ENCODE measurements at regions not wholly inside any gene's neighbourhood (a gene's known extent, or its start where the extent isn't known, plus 50 kb on each side); places are given as distances from the start of the nearest gene placed in this dataset.

DNA sequence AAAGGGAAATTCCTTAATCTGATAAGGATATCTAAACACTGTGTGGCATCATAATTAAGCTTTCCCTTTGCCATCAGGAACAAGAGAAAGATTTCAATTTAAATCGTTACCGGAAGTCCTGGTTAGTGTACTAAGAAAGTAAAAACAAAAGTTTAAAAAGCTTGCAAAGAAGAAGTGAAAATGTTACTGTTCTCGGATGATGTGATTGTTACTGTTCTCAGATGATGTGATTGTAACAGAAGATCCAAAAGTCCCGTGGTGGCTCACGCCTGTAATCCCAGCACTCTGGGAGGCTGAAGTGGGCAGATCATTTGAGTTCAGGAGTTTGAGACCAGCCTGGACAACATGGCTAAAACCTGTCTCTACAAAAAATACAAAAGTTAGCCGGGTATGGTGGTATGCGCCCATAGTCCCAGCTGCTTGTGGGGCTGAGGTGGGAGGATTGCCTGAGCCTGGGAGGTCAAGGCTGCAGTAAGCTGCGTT is 62.5 kb downstream of the RGS12 start:
- TF ChIP-seq, protein P1, sequence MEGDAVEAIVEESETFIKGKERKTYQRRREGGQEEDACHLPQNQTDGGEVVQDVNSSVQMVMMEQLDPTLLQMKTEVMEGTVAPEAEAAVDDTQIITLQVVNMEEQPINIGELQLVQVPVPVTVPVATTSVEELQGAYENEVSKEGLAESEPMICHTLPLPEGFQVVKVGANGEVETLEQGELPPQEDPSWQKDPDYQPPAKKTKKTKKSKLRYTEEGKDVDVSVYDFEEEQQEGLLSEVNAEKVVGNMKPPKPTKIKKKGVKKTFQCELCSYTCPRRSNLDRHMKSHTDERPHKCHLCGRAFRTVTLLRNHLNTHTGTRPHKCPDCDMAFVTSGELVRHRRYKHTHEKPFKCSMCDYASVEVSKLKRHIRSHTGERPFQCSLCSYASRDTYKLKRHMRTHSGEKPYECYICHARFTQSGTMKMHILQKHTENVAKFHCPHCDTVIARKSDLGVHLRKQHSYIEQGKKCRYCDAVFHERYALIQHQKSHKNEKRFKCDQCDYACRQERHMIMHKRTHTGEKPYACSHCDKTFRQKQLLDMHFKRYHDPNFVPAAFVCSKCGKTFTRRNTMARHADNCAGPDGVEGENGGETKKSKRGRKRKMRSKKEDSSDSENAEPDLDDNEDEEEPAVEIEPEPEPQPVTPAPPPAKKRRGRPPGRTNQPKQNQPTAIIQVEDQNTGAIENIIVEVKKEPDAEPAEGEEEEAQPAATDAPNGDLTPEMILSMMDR (IDR thresholded peaks at IDR 0.05): no peak
- no peak for TF ChIP-seq ZFX (IDR thresholded peaks at IDR 0.05; ENCODE audit: borderline replicate concordance)

Measured in 22Rv1 (cell line).